ENCODE measurements at regions not wholly inside any gene's neighbourhood (a gene's known extent, or its start where the extent isn't known, plus 50 kb on each side); places are given as distances from the start of the nearest gene placed in this dataset.

- Histone ChIP-seq H3K27me3 (no peaks in the 10 kb centered on the region), H3K9me3 (no peaks in the 10 kb centered on the region), H3K4me1 (peaks cover 9% of the 10 kb centered on the region), H3K36me3 (replicated peaks in 1 of 2; ENCODE audit: insufficient read depth in 1 of 2, low read depth in 2 of 2) (no peaks in the 10 kb centered on the region), H3K4me3 (no peak overlapping the region), H3K27ac (no peak overlapping the region)
- 41 to 64% methylated on average over 2 of the region's 2 CpGs for WGBS, 2 donors
- no peak for ATAC-seq
- intact Hi-C loops (cut with DNase I), result no loop called here
- DNase-seq, result no peak
- no peak for TF ChIP-seq CTCF (IDR thresholded peaks at IDR 0.05)
- no peak for TF ChIP-seq POLR2A (IDR thresholded peaks at IDR 0.05)
These were observed 105.8 kb downstream of the TBX19 start for GRCh38 chr1:168386492-168386891.

GRCh38 chr1:168381850-168382249 lies 101.2 kb downstream of the TBX19 start:
- H3K4me1 ChIP-seq, result peaks cover 1% of the 10 kb centered on the region
- no peaks in the 10 kb centered on the region for H3K36me3 ChIP-seq (replicated peaks in 1 of 2; ENCODE audit: insufficient read depth in 1 of 2, low read depth in 2 of 2)
- TF ChIP-seq POLR2A (IDR thresholded peaks at IDR 0.05), result no peak
- no peak for TF ChIP-seq CTCF (IDR thresholded peaks at IDR 0.05)
- no peak overlapping the region for H3K27ac ChIP-seq
- no peaks in the 10 kb centered on the region for H3K9me3 ChIP-seq
- ATAC-seq (no peak), DNase-seq (no peak)
- H3K27me3 ChIP-seq, result no peaks in the 10 kb centered on the region
- no peak overlapping the region for H3K4me3 ChIP-seq
- intact Hi-C loops (cut with DNase I), result no loop called here

GRCh38 chr1:168380945-168381344 lies 100.3 kb downstream of the TBX19 start:
- 66% methylated on average over 2 of the region's 2 CpGs for WGBS, 2 donors
- DNase-seq, result no peak
- H3K4me1 ChIP-seq, result no peaks in the 10 kb centered on the region
- no peaks in the 10 kb centered on the region for H3K36me3 ChIP-seq (replicated peaks in 1 of 2; ENCODE audit: insufficient read depth in 1 of 2, low read depth in 2 of 2)
- no peak for ATAC-seq
- H3K9me3 ChIP-seq, result no peaks in the 10 kb centered on the region
- no peak overlapping the region for H3K4me3 ChIP-seq
- no peak overlapping the region for H3K27ac ChIP-seq
- TF ChIP-seq CTCF (IDR thresholded peaks at IDR 0.05) (no peak), POLR2A (IDR thresholded peaks at IDR 0.05) (no peak)
- intact Hi-C loops (cut with DNase I), result no loop called here
- H3K27me3 ChIP-seq, result no peaks in the 10 kb centered on the region

- no peak for ATAC-seq
These were observed 98.6 kb downstream of the TBX19 start for GRCh38 chr1:168379104-168379860.

More at GRCh38 chr1:168379104-168379860, 98.6 kb downstream of the TBX19 start:
- intact Hi-C loops (cut with DNase I), result no loop called here
- Histone ChIP-seq H3K4me1 (no peaks in the 10 kb centered on the region), H3K27ac (no peak overlapping the region), H3K9me3 (no peaks in the 10 kb centered on the region), H3K36me3 (replicated peaks in 1 of 2; ENCODE audit: insufficient read depth in 1 of 2, low read depth in 2 of 2) (no peaks in the 10 kb centered on the region), H3K4me3 (no peak overlapping the region), H3K27me3 (no peaks in the 10 kb centered on the region)
- 75 to 82% methylated on average over 8 of the region's 8 CpGs for WGBS, 2 donors
- no peak for DNase-seq
- TF ChIP-seq POLR2A (IDR thresholded peaks at IDR 0.05) (no peak), CTCF (IDR thresholded peaks at IDR 0.05) (no peak)
